ENCODE measurements at regions not wholly inside any gene's neighbourhood (a gene's known extent, or its start where the extent isn't known, plus 50 kb on each side); places are given as distances from the start of the nearest gene placed in this dataset.

GRCh38 chr3:31373681-31374080, 159.0 kb upstream of the STT3B start:
- H3K27me3 ChIP-seq (ENCODE audit: control insufficient read depth in 2 of 2, insufficient read depth in 2 of 2, low read length in 2 of 2) = no peaks in the 10 kb centered on the region
- no peaks in the 10 kb centered on the region for H3K79me2 ChIP-seq (ENCODE audit: control insufficient read depth, insufficient read depth, low read length)
- no peak overlapping the region for H2AFZ ChIP-seq (ENCODE audit: low read depth, low read length)
- H3K4me1 ChIP-seq (ENCODE audit: control insufficient read depth, extremely low read depth, insufficient read depth, low read length) = peaks cover 7% of the 10 kb centered on the region
- no peaks in the 10 kb centered on the region for H3K9me3 ChIP-seq (replicated peaks; ENCODE audit: control insufficient read depth, insufficient read depth, low read length)
- BruUV-seq (replicated peaks) = no TSS peak
- DNase-seq (ENCODE audit: low read depth, low spot score) (no peak), FAIRE-seq (no peak)
- intact Hi-C loops (cut with micrococcal nuclease) = no loop called here
- TF ChIP-seq FOS (IDR thresholded peaks at IDR 0.05; ENCODE audit: borderline replicate concordance, insufficient read depth, low read length) (no peak), GATA2 (IDR thresholded peaks at IDR 0.05; ENCODE audit: insufficient read depth, insufficient read length, low read depth, low read length) (no peak), EZH2 (IDR thresholded peaks at IDR 0.05; ENCODE audit: borderline replicate concordance, low read depth, low read length, severe bottlenecking) (no peak), MAX (IDR thresholded peaks at IDR 0.05; ENCODE audit: insufficient read depth, insufficient read length) (no peak), JUN (IDR thresholded peaks at IDR 0.05; ENCODE audit: borderline replicate concordance, insufficient read depth, insufficient read length, low read depth) (no peak), POLR2AphosphoS5 (IDR thresholded peaks at IDR 0.05; ENCODE audit: insufficient read depth, low read depth, low read length) (no peak), POLR2A (IDR thresholded peaks at IDR 0.05; ENCODE audit: low read depth, low read length) (no peak), MYC (IDR thresholded peaks at IDR 0.05; ENCODE audit: low read depth, low read length) (no peak)
- TF ChIP-seq, protein P1, sequence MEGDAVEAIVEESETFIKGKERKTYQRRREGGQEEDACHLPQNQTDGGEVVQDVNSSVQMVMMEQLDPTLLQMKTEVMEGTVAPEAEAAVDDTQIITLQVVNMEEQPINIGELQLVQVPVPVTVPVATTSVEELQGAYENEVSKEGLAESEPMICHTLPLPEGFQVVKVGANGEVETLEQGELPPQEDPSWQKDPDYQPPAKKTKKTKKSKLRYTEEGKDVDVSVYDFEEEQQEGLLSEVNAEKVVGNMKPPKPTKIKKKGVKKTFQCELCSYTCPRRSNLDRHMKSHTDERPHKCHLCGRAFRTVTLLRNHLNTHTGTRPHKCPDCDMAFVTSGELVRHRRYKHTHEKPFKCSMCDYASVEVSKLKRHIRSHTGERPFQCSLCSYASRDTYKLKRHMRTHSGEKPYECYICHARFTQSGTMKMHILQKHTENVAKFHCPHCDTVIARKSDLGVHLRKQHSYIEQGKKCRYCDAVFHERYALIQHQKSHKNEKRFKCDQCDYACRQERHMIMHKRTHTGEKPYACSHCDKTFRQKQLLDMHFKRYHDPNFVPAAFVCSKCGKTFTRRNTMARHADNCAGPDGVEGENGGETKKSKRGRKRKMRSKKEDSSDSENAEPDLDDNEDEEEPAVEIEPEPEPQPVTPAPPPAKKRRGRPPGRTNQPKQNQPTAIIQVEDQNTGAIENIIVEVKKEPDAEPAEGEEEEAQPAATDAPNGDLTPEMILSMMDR (IDR thresholded peaks at IDR 0.05; ENCODE audit: extremely low read depth in 1 of 2, insufficient read depth in 1 of 2, low read depth in 1 of 2, low read length in 2 of 2) = no peak
- POLR2A ChIA-PET = no interaction called here
- no peaks in the 10 kb centered on the region for H4K20me1 ChIP-seq (replicated peaks; ENCODE audit: control insufficient read depth, extremely low read depth, insufficient read depth, low read length)
- H3K4me2 ChIP-seq (ENCODE audit: insufficient read depth, low read length) = no peak overlapping the region
- dilution Hi-C loops (cut with MboI; ENCODE audit: extremely low pct_ligation_motif_present, low sequenced_read_pairs) = no loop called here
- H3K9ac ChIP-seq (replicated peaks; ENCODE audit: extremely low read depth, insufficient read depth, low read length) = no peak overlapping the region
- H3K36me3 ChIP-seq (ENCODE audit: control insufficient read depth in 2 of 2, extremely low read depth in 1 of 2, insufficient read depth in 2 of 2, low read length in 2 of 2) = no peaks in the 10 kb centered on the region
- no peak overlapping the region for H3K27ac ChIP-seq (ENCODE audit: insufficient read depth, low read depth, low read length)
- no peaks in the 10 kb centered on the region for H3K9me1 ChIP-seq (replicated peaks; ENCODE audit: control insufficient read depth, extremely low read depth, insufficient read depth, low read length)
- H3K4me3 ChIP-seq (replicated peaks in 1 of 3; ENCODE audit: insufficient read depth in 1 of 3, low read depth in 1 of 3, low read length in 3 of 3) = no peak overlapping the region
- CTCF ChIA-PET = interaction anchor here (1.6 kb wide), 1 partner anchor 47 kb away, joined by 3 read pairs; no protein-coding TSS in a partner anchor

All from endothelial cell of umbilical vein (primary cell).